GM18858 (cell line): ENCODE measurements at regions not wholly inside any gene's neighbourhood (a gene's known extent, or its start where the extent isn't known, plus 50 kb on each side); places are given as distances from the start of the nearest gene placed in this dataset.

Experiments used
- ATAC-seq: cut with Tn5 transposase; IDR thresholded peaks from one replicate; pipeline ENCODE4 v1.9.1; 2021; ENCODE audit not compliant: unreplicated experiment

- ATAC-seq, result no peak
Measured at GRCh38 chr18:78510091-78510490, 469.5 kb upstream of the SALL3 start.

DNA sequence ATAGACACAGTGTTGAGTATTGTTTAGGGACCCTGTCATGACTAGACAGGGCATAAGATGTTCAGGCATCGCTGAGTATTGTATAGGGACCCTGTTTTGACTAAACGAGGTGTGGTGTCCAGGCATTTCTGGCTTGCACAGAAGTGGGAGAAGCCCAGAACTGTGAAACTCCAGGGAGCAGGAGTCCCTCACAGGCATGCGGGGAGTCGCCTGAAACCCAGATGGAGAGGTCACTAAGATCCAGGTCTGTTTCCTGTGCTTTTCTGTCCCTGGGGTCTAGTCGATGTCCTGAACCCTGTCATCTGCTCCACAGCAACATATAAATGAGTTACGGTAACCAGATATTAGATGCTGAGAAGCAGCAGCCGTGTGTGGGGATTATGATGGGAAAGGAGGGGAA is 469.0 kb upstream of the SALL3 start:
- no peak for ATAC-seq

- ATAC-seq, result no peak
Measured at GRCh38 chr18:78511666-78512601, 467.7 kb upstream of the SALL3 start.

- ATAC-seq, result no peak
Measured at GRCh38 chr18:78514910-78515670, 464.5 kb upstream of the SALL3 start.

- no peak for ATAC-seq
Measured at GRCh38 chr18:78517328-78517727, 462.3 kb upstream of the SALL3 start.

- ATAC-seq, result no peak
Measured at GRCh38 chr18:78517973-78518372, 461.6 kb upstream of the SALL3 start.

DNA sequence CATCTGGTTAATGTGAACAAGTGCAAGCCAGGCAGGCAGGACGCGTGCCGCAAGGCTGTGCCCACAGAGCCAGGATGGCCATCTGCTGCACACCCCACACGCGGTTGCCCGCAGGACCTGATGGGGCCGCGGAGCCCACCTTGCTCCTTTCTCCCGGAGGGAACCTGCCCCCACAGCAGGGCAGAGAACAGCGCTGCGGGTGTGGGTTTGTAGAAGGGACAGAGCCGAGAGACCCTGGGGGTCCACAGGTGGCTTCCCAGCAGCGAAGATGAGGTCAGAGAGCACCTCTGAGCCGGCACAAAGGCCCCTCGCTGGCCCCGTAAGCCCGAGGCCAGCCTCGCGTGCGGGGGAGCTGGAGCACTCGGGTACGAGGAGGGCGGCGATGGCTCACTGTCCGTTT is 460.8 kb upstream of the SALL3 start:
- no peak for ATAC-seq

- ATAC-seq, result no peak
Measured at GRCh38 chr18:78519394-78520062, 460.1 kb upstream of the SALL3 start.

DNA sequence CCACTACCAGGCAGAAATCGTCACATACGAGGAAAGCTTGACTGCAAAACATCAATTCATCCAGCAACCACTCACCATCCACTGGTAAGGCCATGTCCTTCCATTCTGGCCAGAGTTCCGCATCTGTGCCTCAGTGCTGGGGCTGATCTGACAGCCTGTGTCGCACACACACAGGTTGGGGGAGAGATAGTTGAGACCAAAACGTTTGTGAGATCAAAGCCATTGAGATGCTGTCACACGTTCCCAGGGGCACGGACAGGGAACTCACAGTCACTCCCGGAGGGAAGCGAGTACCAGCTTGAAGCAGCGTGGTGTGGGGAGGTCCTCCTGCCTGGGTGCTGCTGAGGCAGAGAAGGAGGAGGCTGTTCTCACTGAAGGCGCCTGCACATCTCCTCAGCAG is 458.5 kb upstream of the SALL3 start:
- no peak for ATAC-seq

GRCh38 chr18:78521744-78522143 is 457.9 kb upstream of the SALL3 start:
- ATAC-seq, result no peak

DNA sequence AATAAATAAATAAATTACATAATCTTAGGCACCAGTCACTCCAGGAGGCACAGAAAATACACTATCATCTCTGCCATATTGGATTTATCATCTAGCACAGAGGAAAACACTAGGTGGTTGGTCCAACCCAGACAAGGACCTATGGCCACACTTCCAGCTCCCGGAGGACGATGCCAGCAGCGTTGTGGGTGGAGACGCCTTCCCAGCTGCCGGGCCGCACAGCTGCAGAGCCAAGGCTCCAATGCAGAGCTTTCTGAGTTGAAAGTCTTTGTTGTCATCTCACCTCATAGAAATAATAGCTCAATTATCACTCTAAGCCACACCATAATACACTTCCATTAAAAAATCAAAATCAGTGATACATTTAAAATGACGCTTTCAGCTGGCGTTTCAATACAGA is 457.1 kb upstream of the SALL3 start:
- no peak for ATAC-seq

DNA sequence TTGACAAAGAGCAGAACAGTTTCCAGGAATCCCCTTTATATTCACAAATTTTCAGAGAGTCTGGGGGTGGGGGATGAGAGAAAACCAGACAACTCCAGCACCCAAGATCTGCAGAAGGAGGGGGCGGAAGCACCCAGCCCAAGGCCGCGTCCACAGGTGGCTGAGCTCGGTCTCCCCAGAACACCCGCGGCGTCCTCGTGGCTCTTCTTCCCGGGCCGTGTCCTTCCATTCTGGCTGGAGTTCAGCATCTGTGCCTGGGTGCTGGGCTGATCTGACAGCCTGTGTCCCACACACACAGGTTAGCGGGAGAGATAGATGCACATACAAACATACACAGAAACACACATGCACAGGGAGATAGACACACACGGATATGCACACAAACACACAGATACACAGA is 455.8 kb upstream of the SALL3 start:
- ATAC-seq, result no peak

- no peak for ATAC-seq
Measured at GRCh38 chr18:78525366-78526111, 454.1 kb upstream of the SALL3 start.

GRCh38 chr18:78526275-78526674 is 453.3 kb upstream of the SALL3 start:
- ATAC-seq, result no peak

DNA sequence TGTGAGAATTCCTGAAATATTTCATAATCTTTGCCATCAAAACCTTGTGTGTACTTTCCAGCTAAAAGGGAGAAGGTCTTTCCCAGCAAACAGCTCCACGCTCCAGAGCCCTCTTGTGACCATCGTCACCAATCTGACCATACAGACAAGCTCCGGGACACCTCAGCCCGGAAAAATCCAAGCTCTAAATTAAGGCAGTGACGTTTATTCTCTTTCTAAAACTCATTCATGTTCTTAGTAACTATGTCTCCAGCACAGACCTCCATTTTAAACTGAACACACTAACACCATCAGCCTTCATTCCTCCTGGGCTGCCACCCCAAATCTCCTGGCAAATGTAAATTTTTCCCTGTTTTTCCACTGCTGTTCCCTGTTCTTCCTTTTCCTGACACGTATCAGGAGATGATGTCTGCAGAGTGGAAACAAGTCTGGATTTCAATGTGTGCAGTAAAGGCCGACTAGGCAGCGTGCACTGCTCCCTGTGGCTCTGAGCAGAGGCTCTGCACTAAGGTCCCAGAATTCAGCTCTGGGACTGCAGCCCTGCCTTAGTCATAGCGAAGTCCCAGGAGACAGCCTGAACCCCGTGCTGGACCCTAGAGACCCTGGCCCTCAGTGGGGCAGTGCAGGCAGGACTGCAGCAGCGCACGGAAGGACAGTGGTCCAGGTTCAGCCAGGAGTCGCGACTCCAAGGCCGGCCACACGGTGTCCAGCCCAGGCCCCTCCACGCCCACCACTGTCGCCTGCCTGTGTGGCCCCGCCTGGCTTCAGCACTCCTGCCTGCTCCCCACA is 452.5 kb upstream of the SALL3 start:
- no peak for ATAC-seq

DNA sequence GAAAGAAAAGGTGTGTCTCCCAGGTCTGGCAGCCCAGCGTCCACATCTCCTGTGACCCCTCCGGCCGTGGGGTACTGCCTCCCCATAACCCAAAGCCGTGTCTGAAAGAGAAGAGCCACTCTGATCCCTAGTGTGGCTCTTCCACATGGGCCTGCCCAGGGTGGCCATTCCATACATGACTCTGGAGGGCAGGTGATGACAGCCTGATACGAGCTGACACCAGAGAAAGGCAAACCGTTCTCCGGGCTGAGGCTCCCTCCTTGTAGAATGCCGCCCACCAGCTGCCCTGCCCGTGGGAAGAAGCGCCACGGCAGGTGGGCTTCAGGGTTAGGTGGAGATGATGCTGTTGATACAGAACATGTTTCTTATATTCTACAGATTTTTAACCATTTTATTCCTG is 451.6 kb upstream of the SALL3 start:
- no peak for ATAC-seq

GRCh38 chr18:78528411-78529258 is 451.0 kb upstream of the SALL3 start:
- ATAC-seq, result no peak

- no peak for ATAC-seq
Measured at GRCh38 chr18:78531637-78532036, 448.0 kb upstream of the SALL3 start.
